ENCODE measurements at regions not wholly inside any gene's neighbourhood (a gene's known extent, or its start where the extent isn't known, plus 50 kb on each side); places are given as distances from the start of the nearest gene placed in this dataset.

- Histone ChIP-seq H3K36me3 (no peaks in the 10 kb centered on the region), H3K27me3 (no peaks in the 10 kb centered on the region), H3K4me1 (no peaks in the 10 kb centered on the region), H3K9ac (no peak overlapping the region), H3K4me2 (no peak overlapping the region), H4K20me1 (ENCODE audit: low read depth) (no peaks in the 10 kb centered on the region), H2AFZ (replicated peaks) (no peak overlapping the region), H3K4me3 (no peak overlapping the region), H3F3A (ENCODE audit: low read depth) (no peaks in the 10 kb centered on the region), H3K27ac (no peak overlapping the region), H3K79me2 (ENCODE audit: low read depth) (no peaks in the 10 kb centered on the region), H3K9me3 (ENCODE audit: low read depth) (no peaks in the 10 kb centered on the region)
- no peaks in the 10 kb centered on the region for H3K9me3 Mint-ChIP-seq
- DNase-seq (ENCODE audit: low spot score): peak; percentile 5
- TF ChIP-seq EZH2phosphoT487 (IDR thresholded peaks at IDR 0.05) (no peak), EZH2 (IDR thresholded peaks at IDR 0.05) (no peak)
- TF ChIP-seq, protein P1, sequence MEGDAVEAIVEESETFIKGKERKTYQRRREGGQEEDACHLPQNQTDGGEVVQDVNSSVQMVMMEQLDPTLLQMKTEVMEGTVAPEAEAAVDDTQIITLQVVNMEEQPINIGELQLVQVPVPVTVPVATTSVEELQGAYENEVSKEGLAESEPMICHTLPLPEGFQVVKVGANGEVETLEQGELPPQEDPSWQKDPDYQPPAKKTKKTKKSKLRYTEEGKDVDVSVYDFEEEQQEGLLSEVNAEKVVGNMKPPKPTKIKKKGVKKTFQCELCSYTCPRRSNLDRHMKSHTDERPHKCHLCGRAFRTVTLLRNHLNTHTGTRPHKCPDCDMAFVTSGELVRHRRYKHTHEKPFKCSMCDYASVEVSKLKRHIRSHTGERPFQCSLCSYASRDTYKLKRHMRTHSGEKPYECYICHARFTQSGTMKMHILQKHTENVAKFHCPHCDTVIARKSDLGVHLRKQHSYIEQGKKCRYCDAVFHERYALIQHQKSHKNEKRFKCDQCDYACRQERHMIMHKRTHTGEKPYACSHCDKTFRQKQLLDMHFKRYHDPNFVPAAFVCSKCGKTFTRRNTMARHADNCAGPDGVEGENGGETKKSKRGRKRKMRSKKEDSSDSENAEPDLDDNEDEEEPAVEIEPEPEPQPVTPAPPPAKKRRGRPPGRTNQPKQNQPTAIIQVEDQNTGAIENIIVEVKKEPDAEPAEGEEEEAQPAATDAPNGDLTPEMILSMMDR (IDR thresholded peaks at IDR 0.05): no peak
- no peak overlapping the region for H3K4me3 Mint-ChIP-seq
- H3K27ac Mint-ChIP-seq: no peak overlapping the region
- no peaks in the 10 kb centered on the region for H3K36me3 Mint-ChIP-seq
- H3K4me1 Mint-ChIP-seq: peaks cover 6% of the 10 kb centered on the region
- H3K27me3 Mint-ChIP-seq (ENCODE audit: insufficient read depth, low read depth): peaks cover 10% of the 10 kb centered on the region
Measured at GRCh38 chr1:38738207-38738606, 121.4 kb downstream of the RRAGC start.

- Histone ChIP-seq H2AFZ (replicated peaks) (no peak overlapping the region), H3K4me1 (no peaks in the 10 kb centered on the region), H3K9me3 (ENCODE audit: low read depth) (no peaks in the 10 kb centered on the region), H3K27ac (no peak overlapping the region), H3K36me3 (no peaks in the 10 kb centered on the region), H4K20me1 (ENCODE audit: low read depth) (no peaks in the 10 kb centered on the region), H3K9ac (no peak overlapping the region), H3K79me2 (ENCODE audit: low read depth) (no peaks in the 10 kb centered on the region), H3K4me2 (no peak overlapping the region), H3K27me3 (no peaks in the 10 kb centered on the region), H3K4me3 (no peak overlapping the region), H3F3A (ENCODE audit: low read depth) (no peaks in the 10 kb centered on the region)
- Mint-ChIP-seq H3K4me1 (peaks cover 4% of the 10 kb centered on the region), H3K27ac (no peak overlapping the region), H3K36me3 (no peaks in the 10 kb centered on the region), H3K9me3 (no peaks in the 10 kb centered on the region), H3K27me3 (ENCODE audit: insufficient read depth, low read depth) (peaks cover 14% of the 10 kb centered on the region), H3K4me3 (no peak overlapping the region)
- TF ChIP-seq, protein P1 (IDR thresholded peaks at IDR 0.05): no peak
- TF ChIP-seq EZH2 (IDR thresholded peaks at IDR 0.05) (no peak), EZH2phosphoT487 (IDR thresholded peaks at IDR 0.05) (no peak)
- no peak for DNase-seq (ENCODE audit: low spot score)
Measured at GRCh38 chr1:38736399-38736798, 123.2 kb downstream of the RRAGC start.

DNA sequence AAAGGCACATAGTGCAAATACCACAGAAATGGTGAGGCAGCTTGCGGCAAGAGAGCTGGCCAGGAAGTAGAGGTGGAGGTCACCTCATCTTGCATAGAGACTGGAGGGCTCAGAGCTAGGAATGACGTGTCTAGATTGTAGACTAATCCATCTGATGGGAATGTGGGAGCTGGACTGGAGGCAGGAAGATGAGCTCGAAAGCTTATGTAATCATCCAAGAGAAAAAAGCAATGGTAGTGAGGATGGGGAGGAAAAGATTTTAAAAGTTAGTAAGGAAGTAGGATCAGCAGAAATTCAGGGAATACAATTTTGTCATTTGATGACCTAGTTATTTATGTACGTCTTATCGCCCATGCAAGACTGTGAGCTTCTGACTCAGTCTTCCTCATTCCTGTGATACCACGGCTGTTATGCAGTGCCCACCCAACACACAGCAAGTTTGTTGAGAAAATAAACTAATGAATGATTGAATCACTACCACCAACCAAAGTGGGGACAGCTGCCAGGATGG, 123.9 kb downstream of the RRAGC start:
- Mint-ChIP-seq H3K4me1 (no peaks in the 10 kb centered on the region), H3K27ac (no peak overlapping the region), H3K36me3 (no peaks in the 10 kb centered on the region), H3K9me3 (no peaks in the 10 kb centered on the region), H3K4me3 (no peak overlapping the region), H3K27me3 (ENCODE audit: insufficient read depth, low read depth) (peaks cover 14% of the 10 kb centered on the region)
- Histone ChIP-seq H2AFZ (replicated peaks) (no peak overlapping the region), H3K79me2 (ENCODE audit: low read depth) (no peaks in the 10 kb centered on the region), H3K9me3 (ENCODE audit: low read depth) (no peaks in the 10 kb centered on the region), H3K36me3 (no peaks in the 10 kb centered on the region), H3K9ac (no peak overlapping the region), H3K4me3 (no peak overlapping the region), H4K20me1 (ENCODE audit: low read depth) (no peaks in the 10 kb centered on the region), H3K27ac (no peak overlapping the region), H3K4me1 (no peaks in the 10 kb centered on the region), H3K27me3 (no peaks in the 10 kb centered on the region), H3F3A (ENCODE audit: low read depth) (no peaks in the 10 kb centered on the region), H3K4me2 (no peak overlapping the region)
- DNase-seq (ENCODE audit: low spot score): no peak
- TF ChIP-seq EZH2 (IDR thresholded peaks at IDR 0.05): no peak
- TF ChIP-seq EZH2phosphoT487 (IDR thresholded peaks at IDR 0.05): no peak
- TF ChIP-seq, protein P1 (IDR thresholded peaks at IDR 0.05): no peak
